GM18868 (cell line): ENCODE measurements at regions not wholly inside any gene's neighbourhood (a gene's known extent, or its start where the extent isn't known, plus 50 kb on each side); places are given as distances from the start of the nearest gene placed in this dataset.
"Not testable (repeated sequence)": the region's sequence is repeated elsewhere in the genome, so short reads cannot be mapped to it uniquely, and the experiment has no call there.

ENCODE experiments used
- ATAC-seq: cut with Tn5 transposase; IDR thresholded peaks from one replicate; pipeline ENCODE4 v1.9.1; 2021; ENCODE audit warnings: mild to moderate bottlenecking, moderate library complexity; ENCODE audit not compliant: unreplicated experiment

DNA sequence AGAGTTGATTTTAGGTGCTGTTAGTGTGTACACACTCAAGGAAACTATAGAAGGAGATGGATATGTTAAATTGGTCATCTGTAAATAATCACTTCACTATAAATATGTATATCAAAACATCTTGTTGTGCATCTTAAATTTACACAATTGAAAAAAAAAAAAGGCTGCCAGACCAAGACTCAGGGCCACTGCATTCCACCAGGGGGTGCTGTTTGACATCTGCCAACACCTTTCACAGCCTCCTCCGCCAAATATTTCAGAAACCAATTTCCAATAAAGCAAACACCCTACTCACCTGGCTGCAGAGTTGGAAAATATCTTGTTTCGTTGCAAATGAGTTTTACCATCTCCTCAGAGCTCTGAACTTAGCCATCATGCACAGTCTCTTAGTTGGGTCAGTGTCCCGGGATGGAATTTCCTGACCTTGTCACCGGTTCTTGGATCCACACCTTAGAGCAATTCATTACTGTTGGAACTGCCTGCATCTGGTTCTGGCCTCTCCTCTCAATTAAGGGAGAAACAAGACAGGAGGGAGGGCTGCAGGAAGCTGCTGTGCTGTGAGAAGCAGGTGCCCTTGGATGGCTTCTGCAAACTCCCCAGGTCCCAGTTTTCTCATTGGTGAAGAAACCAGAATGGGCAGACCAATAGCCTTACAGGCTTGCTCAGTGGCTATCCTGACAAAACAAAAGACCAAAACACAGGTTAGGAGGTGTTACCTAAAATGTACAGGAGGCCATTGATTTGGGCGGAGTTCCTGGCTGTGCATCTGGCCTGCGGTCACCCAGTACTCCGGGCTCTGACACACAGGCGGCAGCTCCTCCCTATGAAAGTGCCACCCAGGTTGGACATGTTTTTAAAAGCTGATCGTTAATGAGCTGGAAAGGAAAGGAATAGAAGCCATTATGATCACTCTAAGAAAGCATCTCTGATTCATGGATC is 746.6 kb downstream of the UQCRFS1 start:
- no peak for ATAC-seq

DNA sequence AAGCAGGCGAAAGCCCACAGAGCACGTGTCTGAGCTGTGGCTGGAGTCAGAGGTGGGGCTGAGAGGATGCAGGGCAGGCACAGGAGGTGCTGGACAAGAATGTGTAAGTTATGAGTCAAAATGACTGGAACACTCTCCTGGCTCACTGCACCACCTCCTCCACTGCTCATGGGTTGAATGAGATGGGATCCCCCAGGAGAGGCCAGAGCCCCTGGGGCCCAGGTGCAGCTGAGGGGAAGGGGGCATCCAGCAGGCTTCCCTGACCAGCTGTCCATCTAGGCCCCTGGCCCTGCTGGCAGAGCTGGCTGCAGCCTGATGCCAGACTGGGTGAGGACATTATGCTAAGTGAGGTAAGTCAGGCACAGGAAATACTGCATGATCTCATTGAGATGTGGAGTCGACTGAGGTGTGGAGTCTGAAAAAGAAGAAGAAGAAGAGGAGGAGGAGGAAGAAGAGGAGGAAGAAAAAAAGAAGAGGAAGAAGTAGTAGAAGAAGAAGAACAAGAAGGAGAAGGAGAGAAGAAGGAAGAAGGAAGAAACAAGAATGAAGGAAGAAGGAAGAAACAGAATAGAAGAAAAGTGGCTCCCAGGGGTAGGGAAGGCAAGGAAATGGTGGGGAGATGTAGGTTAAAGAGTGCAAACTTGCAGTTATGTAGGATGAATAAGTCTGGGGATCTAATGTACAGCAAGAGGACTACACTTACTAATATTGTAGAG is 747.4 kb downstream of the UQCRFS1 start:
- ATAC-seq, result no peak

DNA sequence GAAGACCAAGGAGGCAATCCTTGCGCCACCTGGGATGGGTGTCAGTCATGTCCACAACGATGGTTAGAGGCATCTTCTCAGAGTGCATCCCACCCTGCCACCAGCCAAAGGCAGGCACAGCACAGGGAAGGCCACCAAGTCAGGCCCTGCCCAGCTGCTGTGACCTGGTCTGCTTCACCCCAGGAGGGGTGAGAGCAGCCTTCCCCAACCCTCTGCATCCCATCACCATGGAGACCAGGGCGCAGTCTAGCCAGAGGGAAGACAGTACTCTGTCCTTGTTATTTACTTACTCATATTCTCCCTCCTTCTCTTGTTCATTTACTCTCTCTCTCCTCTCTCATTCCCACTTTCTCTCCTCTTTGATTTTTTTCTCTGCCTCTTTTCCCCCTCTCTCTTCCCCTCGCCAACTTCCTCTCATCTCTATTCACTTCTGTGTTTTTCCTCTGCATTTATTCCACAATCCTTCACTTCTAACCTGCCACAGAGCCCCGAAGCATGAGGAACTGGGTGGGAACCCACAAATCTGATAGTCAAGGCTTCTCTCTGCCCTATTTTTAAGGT is 749.4 kb downstream of the UQCRFS1 start:
- ATAC-seq, result no peak

DNA sequence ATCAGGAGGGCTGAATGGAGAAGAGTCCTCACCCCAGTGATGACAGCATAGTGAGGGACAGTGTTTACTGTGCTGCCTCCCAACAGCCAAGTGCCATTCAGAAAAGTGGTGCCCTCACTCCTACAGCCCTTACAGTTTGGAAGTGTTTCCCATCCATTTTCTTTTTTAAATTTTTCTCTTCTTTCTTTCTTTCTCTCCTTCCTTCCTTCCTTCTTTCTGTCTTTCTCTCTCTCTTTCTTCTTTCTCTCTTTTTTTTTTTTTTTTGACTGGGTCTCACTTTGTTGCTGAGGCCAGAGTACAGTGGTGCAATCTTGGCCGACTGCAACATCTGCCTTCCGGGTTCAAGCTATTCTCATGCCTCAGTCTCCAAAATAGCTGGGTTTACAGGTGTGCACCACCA is 755.3 kb downstream of the UQCRFS1 start:
- ATAC-seq, result no peak

DNA sequence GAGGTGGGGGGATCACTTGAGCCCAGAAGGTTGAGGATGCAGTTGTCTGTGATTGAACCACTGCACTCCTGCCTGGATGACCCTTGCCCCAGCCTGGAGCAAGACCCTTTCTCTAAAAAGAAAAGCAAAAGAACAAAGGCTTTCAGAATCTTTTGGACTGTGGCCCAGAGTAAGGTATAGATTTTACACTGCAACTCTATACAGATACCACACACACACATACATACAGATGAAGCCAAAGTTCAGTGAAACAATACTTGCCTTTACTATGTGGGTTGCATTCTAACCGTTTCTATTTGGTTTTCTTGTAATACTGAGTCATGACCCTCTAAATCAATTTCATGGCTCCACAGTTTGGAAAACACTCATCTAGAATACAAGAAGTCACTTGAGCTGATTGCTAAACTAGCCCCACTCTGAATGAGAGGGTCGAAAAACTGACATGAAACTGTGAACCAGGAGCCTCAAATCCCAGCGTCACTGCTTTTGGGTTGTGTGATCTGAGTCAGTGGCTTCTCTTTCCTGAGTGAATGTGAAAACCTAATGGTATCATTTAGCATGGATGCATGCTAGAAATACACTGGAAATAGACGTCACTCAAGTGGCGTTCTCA is 756.1 kb downstream of the UQCRFS1 start:
- ATAC-seq, result no peak

DNA sequence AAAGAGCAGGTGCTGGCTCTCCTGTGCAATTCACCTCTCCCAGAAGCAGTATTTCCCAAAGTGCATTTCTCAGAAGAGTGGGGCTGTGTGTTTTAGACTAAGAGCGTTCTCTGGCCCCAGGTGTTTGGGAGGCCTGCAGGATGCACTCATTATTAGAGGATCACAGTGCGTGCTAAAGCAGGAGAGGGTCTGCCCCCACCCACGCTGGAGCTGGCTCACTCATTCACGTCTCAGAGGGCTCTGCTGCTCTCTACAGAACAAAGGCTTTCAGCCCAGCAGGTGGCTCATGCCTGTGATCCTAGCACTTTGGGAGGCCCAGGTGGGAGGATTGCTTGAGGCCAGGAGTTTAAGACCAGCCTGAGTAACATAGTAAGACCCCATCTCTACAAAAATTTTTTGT is 756.7 kb downstream of the UQCRFS1 start:
- ATAC-seq, result no peak

DNA sequence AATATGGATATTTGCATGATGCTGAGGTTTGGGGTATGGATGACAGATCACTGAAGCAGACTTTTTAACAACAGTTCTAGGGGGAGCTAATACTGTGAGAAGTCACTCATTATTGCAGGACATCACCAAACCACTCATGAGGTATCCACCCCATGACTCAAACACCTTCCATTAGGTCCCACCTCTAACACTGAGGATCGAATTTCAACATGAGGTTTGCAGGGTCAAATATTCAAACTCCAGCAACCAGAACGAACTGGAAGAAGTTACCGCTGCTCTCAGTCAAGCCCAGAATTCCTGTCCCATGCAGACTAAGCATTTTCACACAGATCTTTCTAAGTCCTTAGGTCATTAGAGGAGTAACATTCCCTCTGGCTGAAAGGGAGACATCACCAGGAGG is 758.9 kb downstream of the UQCRFS1 start:
- ATAC-seq, result no peak

DNA sequence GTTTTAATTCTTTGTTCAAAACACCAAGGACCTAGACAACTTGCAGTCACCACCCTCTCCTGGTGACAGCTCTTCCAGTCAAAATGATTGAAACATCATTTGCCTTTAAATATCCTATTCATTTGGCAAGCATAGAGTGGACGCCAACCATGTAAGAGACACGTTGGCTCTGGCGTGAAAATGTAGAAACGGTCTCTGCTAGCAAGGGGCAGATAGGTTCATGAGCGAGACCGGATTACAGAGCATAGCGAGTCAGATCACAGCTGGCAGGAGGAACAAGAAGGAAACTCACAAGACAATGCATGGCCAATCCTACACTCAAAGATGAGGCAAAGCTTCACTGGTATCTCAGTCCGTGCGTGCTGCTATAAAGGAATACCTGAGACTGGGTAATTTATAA is 759.5 kb downstream of the UQCRFS1 start:
- no peak for ATAC-seq

DNA sequence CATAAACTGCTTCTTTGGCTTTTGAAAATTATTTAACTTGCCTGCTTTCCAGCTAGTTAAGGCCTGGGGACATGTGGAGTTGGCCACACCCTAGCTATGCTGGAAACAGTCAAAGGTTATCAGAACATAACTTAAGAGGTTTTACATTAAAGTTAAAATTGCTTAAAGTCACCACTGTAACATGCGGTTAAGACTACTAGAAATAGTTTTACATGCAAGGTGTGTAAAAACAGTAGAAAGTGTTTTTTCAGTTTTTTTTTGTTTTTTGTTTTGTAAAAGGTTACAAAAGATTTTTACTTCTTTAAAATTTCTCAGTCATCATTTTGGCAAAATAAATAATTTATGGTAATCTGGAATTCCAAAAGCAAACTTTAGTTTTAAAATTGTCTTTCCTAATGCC is 763.1 kb downstream of the UQCRFS1 start:
- no peak for ATAC-seq

DNA sequence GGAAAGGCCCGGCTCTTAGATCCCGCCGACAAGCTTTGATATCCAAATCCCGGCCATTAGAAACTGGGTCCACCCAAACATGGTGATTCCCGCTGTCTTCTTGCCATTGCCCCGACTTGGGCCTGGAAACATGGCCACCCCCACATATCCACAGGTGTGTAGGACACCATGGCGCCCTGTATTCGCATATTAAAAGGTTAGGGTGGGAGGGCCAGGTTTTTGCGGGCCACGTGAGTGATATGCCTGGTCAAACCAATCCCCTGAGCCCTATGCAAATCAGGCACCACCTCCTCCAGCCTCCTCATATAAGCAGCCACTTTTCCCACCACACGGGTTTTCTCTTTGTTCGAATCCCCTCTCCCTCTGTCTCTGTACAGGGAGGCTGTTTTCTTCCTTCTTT is 766.4 kb downstream of the UQCRFS1 start:
- no peak for ATAC-seq

DNA sequence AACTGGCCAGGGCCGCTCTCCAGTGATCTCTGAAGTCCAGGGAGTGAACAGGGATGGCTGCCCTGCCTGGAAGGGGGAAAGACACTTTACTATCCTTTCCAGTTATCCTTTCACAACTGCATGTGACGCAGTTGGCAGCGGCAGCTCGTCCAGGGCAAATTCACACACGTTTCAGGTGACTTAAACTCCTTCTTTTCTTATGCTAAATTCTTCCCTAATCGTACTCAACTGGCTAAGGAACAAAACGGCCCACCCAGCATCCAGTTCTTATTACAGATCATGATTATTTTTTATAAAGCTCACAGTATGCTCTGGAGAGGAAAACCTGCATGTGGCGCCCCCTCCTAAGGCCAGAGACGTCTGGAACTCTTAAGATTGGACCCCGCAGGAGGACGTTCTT is 767.1 kb downstream of the UQCRFS1 start:
- ATAC-seq, result no peak

DNA sequence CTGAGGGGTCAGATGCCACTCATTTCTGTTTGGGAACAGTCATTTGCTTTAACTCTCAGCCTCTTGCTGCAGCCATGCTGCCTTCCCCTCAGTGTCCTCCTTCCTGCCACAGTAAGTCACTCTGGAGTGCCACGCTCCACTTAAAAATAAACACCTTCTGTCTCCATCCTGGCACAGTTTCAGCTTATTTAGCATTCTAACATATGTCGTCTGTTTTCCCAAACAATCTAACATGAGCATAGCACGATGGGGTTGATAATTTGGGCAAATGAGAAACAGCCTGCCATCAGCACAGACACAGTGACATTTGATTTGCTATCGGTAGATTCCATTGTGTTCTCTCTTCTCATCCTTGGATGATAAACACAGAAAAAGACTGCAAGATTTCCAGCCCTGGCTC is 768.6 kb downstream of the UQCRFS1 start:
- ATAC-seq, result no peak

DNA sequence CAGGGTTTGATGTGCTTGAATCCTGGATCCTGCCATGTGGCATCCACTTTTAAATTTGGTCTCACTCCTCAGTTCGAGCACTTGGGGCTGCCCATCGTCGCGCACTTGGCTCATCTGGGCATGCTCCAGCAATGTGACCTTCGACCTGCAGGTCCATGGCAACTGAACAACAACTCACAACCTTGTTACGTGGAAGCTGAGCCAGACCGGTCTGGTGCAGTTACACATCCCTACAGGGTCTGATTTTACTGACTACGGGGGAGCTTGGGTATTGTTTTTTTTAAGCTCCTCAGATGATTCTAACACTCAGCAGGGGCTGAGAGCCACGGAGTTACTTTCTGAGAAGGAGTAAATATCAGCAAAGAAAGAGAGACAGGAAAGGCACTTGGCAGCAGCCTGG is 769.6 kb downstream of the UQCRFS1 start:
- no peak for ATAC-seq

DNA sequence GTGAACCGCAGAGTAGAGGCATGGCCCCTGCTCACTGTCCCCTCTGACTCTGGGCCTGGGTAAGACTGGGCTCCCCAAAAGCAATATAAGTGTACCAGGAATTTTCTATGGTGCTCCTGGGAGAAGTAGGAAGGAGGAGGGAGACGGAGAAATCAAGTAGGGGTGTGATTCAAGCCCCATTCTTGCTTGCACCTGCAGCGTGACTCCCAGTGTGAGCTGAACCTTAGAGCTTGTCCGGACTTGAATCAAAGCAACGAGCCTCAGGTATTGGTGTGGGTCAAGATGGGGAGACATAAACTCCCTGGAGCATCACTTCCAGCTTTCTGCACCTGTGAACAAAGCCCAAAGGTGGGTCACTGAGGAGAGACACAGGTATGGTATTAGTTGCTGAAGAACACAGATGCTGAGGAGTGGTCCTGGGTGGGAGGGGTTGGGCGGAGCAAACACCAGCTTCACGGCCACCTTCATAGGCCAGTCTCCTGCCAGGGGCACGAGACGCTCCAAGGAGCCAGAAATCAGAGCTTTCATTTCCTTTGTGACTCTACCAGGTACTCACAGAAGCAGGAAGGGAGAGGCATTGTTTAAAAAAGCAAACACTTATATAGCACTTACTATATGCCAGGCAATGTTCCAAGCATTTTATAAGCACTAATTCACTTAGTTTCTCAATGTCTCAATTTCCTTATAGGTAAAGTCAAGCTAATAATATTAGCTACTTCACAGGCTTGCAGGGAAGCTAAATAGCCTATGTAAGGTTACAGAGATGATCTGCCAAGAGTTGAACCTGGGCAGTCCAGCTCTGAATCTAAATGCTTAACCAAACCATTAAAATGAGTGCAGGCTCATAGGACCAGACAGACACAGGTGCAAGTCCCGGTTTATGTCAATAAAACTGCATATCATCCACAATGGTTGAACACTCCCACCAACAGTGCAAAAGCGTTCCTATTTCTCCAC is 775.3 kb downstream of the UQCRFS1 start:
- ATAC-seq, result no peak

DNA sequence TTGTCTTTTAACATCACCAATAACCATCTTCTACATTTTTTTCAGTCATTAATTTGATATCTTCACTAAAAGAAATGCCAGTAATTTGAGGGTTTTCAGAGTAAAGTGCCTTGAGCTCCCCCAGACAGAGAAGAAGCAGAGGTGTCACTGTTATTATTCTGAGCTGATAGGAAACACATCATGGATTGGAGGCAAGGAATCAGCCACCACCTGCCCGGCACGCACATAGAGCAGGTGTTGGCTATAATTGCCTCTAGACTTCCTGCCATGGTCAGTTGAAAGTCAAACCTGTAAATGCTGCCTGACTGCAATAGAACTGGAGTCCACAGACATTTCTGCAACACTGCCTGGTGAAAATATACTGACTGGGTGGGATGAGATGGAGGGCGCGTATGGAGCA is 776.6 kb downstream of the UQCRFS1 start:
- no peak for ATAC-seq

DNA sequence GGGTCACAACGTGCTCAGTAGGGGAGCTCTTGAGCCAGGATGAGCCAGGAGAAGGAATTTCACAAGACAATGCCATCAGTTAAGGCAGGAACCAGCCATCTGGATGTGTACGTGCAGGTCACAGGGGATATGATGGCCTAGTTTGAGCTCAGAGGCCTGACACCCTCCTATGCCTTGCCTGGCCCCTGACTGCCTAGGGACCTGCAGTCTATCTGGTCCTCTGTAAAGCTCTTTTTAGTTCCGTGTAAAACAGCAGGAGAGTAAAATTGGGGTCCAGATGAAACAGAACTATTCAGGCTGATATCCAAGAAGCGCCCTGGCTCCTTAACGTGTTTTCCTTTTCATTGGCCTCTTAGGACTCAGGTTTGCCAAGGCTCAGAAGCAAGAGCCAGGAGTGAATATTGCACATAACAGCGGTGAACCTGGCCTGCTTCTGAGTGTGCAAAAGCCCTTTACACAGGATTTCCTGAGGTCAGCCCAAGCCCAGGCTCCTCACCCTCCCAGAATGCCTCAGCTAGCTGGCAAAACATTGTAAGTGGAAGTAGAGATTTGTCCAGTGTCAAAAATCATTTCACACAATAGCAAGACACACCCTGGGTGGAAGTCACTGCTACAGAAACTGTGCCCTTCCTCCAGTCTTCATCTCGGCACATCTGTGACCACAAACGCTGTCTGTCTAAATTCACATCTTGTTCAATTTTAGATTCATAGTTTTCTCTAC is 777.2 kb downstream of the UQCRFS1 start:
- no peak for ATAC-seq

DNA sequence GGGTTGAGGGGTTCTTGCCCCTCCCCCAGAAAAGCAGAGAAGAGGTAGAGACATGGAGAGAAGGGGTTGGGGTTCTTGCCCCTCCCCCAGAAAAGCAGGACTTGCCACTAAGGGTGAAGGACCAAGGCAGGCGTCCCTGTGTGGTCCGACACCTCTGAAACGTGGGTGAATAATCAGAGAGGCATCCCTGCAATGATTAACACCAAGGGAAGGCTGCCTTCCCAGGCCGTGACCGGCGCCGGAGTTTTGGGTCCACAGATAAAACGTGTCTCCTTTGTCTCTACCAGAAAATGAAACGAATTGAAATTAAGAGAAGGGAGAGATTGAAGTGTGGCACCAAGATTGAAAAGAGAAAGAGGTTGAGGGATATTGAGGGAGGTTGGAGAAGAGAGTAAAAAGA is 778.2 kb downstream of the UQCRFS1 start:
- not testable (repeated sequence) for ATAC-seq

DNA sequence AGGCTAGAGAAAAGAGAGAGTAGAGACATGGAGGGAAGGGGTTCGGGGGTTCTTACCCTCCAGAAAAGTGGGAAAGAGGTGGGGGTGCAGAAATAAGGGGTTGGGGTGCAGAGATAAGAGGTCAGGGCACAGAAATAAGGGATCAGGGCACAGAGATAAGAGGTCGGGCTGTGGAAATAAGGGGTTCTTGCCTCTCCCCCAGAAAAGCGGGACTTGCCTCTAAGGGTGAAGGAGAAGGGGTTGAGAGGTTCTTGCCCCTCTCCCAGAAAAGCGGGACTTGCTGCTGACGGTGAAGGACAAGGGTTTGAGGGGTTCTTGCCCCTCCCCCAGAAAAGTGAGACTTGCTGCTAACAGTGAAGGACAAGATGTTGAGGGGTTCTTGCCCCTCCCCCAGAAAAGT is 778.6 kb downstream of the UQCRFS1 start:
- ATAC-seq, result not testable (repeated sequence)

DNA sequence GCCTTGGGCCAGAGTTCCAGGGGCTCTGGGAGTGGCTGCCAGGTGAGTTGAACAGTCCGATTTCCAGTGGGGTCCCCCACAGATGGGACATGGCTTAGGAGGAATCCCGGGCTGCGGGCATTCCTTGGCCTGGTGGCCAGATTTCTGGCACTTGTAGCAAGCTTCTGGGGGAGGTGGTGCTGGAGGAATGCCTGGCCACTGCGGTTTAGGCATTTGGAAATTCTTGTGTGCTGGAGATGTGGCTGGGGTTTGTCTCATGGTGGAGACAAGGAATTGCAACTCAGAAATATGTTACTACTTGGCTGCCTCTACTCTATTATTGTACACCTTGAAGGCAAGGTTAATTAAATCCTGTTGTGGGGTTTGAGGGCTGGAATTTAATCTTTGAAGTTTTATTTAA is 779.8 kb downstream of the UQCRFS1 start:
- not testable (repeated sequence) for ATAC-seq

DNA sequence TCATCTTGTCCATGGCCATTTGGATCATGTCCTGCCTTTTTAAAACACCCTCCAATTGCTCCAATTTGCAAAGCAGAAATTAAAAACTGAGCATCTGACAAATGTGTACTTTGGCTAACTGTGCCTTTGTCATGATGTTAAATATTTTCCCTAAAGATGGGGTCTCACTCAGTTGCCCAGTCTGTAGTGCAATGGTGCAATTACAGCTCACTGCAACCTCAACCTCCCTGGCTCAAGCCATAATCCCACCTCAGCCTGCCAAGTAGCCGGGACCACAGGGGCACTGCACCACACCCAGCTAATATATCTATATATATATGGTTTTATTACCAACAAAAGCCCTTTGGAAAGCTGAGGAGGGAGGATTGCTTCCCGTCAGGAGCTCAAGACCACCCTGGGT is 782.7 kb downstream of the UQCRFS1 start:
- no peak for ATAC-seq
